KG1 (cell line): ENCODE measurements at regions not wholly inside any gene's neighbourhood (a gene's known extent, or its start where the extent isn't known, plus 50 kb on each side); places are given as distances from the start of the nearest gene placed in this dataset.

Experiments used
- DNase-seq: peaks from one replicate; lab custom pipeline; 2025; lab: John Stamatoyannopoulos, UW

DNA sequence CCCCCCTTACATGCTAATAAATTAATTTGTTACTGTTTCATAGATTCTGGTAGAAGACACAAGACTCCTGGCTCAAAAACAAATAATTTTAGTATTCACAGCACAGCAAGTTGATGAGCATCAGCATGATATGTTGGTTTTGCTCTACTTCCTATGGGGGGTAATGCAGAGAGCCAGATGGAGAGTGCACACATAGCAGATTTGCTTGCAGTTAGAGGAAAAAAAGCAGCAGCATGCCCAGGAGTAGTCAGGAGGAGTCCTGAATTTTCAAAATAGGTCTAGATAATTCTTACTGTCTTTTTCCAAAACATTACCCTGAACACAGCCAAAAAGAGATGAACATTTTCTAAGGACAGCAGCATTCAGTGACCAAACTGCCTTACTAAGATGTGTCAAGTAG lies 261.3 kb downstream of the COX7C start:
- no peak for DNase-seq

GRCh38 chr5:86880344-86880743 lies 262.6 kb downstream of the COX7C start:
- DNase-seq = no peak

- DNase-seq = no peak
Observed at GRCh38 chr5:86880785-86881492, 263.2 kb downstream of the COX7C start.

- no peak for DNase-seq
Observed at GRCh38 chr5:86881493-86882090, 263.9 kb downstream of the COX7C start.

DNA sequence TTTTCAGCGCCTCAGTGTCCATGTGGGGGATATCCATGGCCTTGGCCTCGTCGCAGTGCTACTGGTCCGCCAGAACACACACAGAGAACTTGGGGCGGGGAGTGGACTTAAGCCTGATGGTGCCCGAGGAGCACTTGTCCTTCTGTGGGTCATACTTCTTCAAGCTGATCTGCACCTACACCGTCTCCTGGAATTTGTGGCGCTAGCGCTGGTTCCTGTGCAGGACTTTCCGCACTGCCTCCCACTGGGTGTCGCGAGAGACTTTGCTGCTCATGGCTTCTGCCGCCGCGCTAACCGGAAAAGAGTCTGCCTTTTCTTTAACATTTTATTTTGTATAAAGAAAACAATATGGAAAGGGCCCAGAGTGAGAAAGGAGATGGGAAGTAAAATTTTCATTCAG lies 266.9 kb downstream of the COX7C start:
- DNase-seq = no peak

DNA sequence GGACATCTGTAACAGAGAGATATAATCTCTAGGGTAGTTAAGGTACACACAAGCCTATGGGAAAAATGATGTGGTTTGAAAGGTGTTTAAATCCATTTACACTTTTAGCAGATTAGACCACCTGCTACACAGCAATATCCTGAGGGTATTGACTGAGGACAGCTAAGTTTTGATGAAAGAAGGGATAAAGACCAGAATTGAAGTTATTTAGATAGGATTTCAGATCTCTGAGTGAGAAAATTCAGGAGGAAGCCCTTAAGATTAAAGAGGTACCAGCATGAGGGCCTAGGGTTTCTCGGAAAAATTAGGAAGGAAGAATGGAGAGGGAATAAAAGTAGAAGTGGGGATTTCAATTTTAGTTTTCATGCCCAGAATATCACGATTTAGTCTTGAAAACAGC lies 267.3 kb downstream of the COX7C start:
- DNase-seq = no peak

- DNase-seq = no peak
Observed at GRCh38 chr5:86885489-86886230, 267.9 kb downstream of the COX7C start.

DNA sequence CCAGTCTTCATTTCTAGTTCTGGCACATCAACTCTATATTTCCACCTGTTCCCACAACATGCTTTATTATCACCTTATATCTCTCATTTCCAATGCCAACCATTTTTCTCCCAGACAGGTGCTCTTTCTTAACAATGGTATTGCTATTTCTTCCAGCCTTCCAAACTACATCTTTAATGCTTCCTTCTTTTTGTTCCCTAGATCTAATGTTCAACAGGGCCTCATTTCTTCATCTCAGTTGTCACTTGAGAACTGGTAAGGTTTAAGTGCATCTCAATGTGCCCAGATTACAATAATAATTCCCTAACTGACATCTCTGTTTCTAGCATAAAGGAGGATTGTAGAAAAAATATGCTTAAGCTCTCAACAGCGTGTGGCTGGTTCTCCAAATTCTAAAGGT lies 272.6 kb downstream of the COX7C start:
- no peak for DNase-seq

GRCh38 chr5:86894056-86894455 lies 276.3 kb downstream of the COX7C start:
- DNase-seq = no peak

DNA sequence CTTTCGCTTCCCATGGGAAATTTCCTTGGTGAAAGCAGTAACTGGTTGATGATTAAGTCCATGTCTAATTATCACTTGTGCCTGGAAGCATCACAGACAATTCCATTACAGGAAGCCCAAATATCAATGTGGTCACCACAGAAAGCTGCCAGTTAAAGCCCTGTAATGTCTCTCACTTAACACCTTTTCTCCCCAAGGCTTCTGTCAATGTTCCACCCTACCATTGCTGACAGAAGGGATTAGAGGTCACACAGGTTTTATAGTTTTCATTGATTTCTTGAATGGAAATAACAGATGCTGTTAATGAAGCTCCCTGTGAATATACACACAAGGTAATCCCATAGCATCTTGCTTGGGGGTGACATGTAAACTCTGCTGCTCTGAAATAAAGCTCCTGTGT lies 279.2 kb downstream of the COX7C start:
- no peak for DNase-seq

DNA sequence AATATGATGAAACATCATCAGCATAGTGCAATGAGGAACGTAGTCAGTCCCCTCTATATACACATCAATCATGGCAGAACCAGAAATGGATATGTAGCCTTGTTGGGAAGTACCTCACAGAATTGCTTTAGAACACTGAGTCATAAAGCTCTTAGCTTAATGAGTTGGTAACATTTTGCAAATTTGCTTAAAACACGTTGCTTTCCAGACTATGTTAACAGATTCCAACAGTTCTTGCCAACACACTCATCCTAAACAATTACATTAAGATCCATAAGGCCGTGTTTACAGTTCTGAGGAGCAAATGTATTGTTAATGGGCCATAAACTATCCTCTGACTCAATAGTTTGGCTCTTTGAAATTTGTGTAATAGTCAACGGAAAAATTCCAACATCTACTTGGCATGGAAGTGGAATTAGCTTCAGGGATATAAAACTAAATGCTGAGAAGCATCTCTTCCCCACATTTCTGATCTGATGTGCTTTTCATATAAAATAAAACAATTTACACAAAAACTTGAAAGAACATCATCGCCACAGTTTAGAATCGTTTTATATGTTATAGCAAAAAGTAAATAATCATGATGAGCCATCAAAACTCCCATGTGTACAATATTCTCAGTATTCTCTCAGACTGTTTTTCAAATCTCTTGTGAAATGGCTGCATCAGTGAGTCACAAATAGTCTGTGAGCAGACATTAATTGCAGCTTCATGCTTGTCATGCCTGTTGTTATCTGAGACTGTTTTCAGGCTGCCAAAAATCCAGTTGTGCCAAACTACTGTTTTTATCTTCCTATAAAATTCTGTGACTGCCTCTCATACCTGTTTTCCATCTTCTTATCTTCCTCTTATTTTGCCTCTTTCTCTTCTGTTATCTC lies 291.9 kb downstream of the COX7C start:
- DNase-seq = no peak

DNA sequence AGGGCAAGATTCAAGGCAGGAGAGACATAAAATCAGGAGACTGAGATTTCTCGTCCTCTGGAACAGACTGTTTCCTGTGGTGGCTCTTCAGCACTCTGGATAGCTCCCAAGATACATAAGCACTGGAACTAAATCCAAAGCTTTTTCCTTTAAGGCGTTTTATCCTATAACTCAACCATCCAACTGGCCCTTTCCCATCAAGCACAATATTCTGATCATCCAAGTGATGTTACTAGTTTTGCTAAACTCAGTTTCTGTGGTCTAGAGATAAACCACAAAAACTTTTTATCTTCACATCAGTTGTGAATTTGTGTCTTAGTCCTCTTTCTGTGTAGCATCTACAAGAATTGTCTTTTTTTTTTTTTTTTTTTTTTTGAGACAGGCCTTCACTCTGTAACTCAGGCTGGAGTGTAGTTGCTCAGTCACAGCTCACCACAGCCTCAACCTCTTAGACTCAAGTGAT lies 299.4 kb downstream of the COX7C start:
- no peak for DNase-seq

DNA sequence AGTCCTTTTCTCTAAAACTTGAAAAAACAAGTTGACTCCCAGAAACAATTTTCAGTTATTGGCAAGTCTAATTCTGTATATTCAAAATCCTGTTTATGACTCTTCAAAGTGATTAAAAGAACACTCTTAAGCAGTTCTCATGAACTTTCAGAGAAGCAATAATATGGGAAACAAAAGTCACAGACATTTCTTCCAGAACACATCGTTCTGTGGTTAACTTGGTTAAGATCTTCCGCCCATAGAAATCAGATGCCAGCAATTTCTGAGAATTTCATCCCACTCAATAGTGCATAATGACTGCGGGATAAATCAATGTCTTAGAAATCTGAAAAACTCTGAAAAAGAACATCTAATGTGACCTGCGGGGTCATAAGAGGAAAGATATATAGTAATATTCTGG lies 300.5 kb downstream of the COX7C start:
- DNase-seq = no peak

- no peak for DNase-seq
Observed at GRCh38 chr5:86926033-86926432, 308.3 kb downstream of the COX7C start.

DNA sequence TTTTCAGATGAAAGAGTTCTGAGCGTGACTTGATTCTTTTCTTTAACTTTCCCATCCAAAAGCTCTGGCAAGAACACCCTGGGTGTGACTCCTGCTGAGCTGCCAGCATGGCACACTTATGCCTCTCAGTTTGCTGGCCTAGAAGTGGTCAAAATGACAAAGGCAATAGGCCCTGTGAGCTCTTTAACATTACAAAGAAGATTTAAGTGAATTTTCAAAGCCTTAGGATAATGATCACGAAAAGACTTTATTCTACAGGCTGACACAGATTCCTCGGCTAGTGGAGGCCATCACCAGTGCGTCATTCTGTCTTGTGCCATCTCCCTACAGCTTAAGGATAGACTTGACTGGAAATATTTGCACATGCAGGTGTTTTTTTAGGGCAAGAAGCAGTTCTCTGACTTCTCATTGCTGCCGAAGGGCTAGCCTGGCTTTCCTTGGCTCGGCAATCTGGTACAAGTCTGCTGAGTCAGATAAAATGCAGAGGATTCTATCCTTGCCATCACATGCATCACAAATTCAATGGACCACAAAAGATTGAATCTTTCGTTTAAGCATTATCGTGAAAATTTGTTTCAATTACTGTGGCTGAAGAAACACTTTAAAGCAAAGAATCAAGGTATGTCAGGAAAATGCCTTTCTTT lies 311.5 kb downstream of the COX7C start:
- DNase-seq = no peak

GRCh38 chr5:86951761-86952160 lies 315.9 kb upstream of the RASA1 start:
- no peak for DNase-seq

GRCh38 chr5:86964889-86965288 lies 302.8 kb upstream of the RASA1 start:
- DNase-seq = no peak

DNA sequence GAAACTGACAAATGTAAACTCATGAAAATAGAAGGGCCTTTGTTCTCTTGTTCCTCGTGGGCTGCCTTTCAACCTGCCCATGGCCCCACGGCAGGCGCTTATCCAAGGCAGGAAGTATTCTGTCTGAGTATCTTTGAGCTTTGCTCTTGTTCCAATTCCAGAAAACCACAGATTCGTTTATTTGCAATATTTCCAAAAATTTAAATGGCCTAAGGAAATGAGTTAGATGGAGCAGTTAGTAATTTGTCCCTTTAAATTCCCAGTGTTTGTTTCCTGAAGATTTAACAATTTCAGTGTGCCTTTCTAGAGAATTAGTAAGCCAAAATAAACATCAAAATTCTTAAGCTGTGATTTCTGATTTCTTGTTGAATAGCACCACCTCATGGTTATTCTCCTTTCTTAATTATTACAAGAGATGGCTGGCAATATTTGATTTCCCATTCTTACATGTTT lies 299.4 kb upstream of the RASA1 start:
- DNase-seq = no peak

DNA sequence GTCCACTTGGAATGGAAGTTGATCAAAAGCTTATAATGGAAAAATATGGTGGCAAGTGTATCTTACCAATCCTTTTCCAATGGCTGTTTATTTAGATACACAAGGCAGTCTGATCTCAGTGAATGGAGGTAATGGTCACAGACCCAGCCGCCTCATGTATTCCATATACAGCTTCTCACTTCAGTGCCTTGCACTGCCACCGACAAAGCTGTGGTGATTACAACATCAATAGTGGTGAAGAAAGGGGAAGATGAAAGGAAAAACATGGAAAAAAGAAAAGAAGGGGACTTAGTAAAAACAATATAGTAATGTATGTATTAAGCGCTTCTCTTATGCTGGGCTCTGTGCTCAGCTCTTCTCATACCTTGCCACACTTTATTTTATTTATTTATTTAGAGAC lies 297.3 kb upstream of the RASA1 start:
- DNase-seq = no peak

GRCh38 chr5:86971034-86971571 lies 296.6 kb upstream of the RASA1 start:
- no peak for DNase-seq

DNA sequence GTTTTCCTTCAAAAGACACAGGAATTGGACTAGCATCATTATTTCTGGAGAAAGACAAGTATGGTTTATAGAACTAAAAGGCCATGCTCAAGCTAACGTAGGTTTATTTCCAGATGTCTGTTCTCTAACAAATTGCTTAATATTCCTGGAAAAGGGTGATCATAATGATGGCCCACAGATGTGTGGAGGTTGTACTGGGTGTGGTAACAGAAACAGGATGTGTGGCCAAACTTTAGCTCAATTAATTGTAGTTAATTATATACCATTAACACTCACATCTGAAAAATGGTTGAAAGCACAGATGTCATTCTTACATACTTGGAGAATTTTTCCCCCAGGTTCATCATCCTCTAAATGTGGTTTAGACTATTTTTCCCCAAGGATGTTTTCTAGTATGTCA lies 292.7 kb upstream of the RASA1 start:
- no peak for DNase-seq
